Transverse colon (tissue), 4 donors: ENCODE measurements at regions not wholly inside any gene's neighbourhood (a gene's known extent, or its start where the extent isn't known, plus 50 kb on each side); places are given as distances from the start of the nearest gene placed in this dataset.

Experiments
- CTCF ChIP-seq, 5 experiments: fragments of 200-600 bp in 3 of 5; fragments of 450-650 bp in 2 of 5; sonication (generic) in 3 of 5; IDR thresholded peaks; 1 replicate in 2 of 5; 2 replicates in 3 of 5; pipeline ENCODE4 v1.5.1; 2016 to 2017; ENCODE audit warnings: antibody characterized with exemption in 5 of 5, inconsistent platforms in 3 of 5, mild to moderate bottlenecking in 2 of 5, moderate library complexity in 1 of 5
- EP300 ChIP-seq: sonication (generic); formaldehyde crosslinking; IDR thresholded peaks from one replicate; pipeline ENCODE4 v1.6.1; 2017; ENCODE audit warnings: antibody characterized with exemption, low read depth
- POLR2A ChIP-seq: fragments of 450-650 bp; IDR thresholded peaks from one replicate; pipeline ENCODE4 v1.6.1; 2016; ENCODE audit warnings: antibody characterized with exemption, mild to moderate bottlenecking, moderate library complexity
- POLR2AphosphoS5 ChIP-seq, 3 donors: sonication (generic); formaldehyde crosslinking; IDR thresholded peaks; one replicate each; pipeline ENCODE4 v1.6.1; 2016; ENCODE audit warnings: antibody characterized with exemption in 3 of 3

DNA sequence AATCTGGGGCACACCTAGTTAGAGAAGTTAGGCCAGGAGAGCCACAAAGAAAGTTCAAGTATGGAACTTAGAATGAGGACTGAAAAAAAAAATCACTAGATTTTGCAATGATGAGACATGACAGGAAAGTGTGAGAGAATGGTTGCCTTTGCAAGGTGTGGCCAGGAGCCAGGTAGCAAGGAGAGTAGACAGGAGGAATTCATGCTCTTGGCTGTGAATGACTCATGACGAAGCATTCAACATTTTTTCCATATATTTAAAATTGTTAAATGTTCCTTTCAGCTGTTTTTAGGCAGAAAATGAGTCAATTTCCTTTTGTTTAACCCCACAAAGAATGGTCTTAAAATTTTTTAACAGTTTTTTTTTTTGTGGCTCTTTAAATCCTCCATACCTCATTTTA is 636.9 kb downstream of the PLCL1 start:
- TF ChIP-seq POLR2A, result no peak
- no peak for TF ChIP-seq CTCF (IDR thresholded peaks at IDR 0.05)
- TF ChIP-seq POLR2AphosphoS5 (IDR thresholded peaks at IDR 0.05), result no peak
- no peak for TF ChIP-seq EP300
